RWPE2 (cell line): ENCODE measurements at regions not wholly inside any gene's neighbourhood (a gene's known extent, or its start where the extent isn't known, plus 50 kb on each side); places are given as distances from the start of the nearest gene placed in this dataset.
"Not testable (repeated sequence)": the region's sequence is repeated elsewhere in the genome, so short reads cannot be mapped to it uniquely, and the experiment has no call there.

Experiments
- ATAC-seq: fragments of 200-7000 bp; cut with Tn5 transposase; 3 replicates; pipeline ENCODE4 v1.9.1; 2021; ENCODE audit warnings: low read depth
- DNase-seq: peaks from one replicate; pipeline ENCODE4 v3.0.0-alpha.2; 2020; ENCODE audit warnings: low spot score
- H3K27ac ChIP-seq: fragments of 450-650 bp; 2 replicates; pipeline ENCODE4 v1.5.1; 2017; ENCODE audit warnings: mild to moderate bottlenecking; ENCODE audit not compliant: poor library complexity, severe bottlenecking
- H3K27me3 ChIP-seq: fragments of 250-450 bp; sonication (Bioruptor Pico); 2 replicates; pipeline ENCODE4 v1.5.1; 2021; ENCODE audit warnings: mild to moderate bottlenecking, moderate library complexity; ENCODE audit not compliant: insufficient read depth, poor library complexity, severe bottlenecking
- H3K36me3 ChIP-seq: fragments of 250-450 bp; sonication (Bioruptor Pico); 2 replicates; pipeline ENCODE4 v1.5.1; 2020; ENCODE audit warnings: low read depth, mild to moderate bottlenecking, moderate library complexity
- H3K4me1 ChIP-seq: fragments of 250-450 bp; sonication (Bioruptor Pico); 2 replicates; pipeline ENCODE4 v1.5.1; 2021; ENCODE audit warnings: mild to moderate bottlenecking, moderate library complexity; ENCODE audit not compliant: insufficient read depth, poor library complexity, severe bottlenecking
- H3K4me3 ChIP-seq: fragments of 250-450 bp; sonication (Bioruptor Pico); 2 replicates; pipeline ENCODE4 v1.5.1; 2021; ENCODE audit warnings: mild to moderate bottlenecking, moderate library complexity; ENCODE audit not compliant: severe bottlenecking
- H3K9me3 ChIP-seq: fragments of 250-450 bp; sonication (Bioruptor Pico); 2 replicates; pipeline ENCODE4 v1.5.1; 2021; ENCODE audit warnings: mild to moderate bottlenecking, moderate library complexity; ENCODE audit not compliant: severe bottlenecking
- TF ChIP-seq, protein P1 (sequence below): fragments of 450-650 bp; IDR thresholded peaks from one replicate; pipeline ENCODE4 v1.5.1; 2017; ENCODE audit warnings: mild to moderate bottlenecking, moderate library complexity; ENCODE audit not compliant: poor library complexity, severe bottlenecking

DNA sequence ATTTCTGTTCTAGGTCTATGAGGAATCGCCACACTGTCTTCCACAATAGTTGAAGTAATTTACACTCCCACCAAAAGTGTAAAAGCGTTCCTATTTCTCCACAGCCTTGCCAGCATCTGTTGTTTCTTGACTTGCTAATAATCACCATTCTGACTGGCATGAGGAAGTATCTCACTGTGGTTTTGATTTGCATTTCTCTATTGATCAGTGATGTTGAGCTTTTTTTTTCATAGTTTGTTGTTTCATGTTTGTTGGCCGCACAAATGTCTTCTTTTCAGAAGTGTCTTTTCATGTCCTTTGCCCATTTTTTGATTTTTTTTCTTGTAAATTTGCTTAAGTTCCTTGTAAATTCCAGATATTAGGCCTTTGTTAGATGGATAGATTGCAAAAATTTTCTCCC is 867.1 kb downstream of the DTWD2 start:
- DNase-seq: no peak
- no peak overlapping the region for H3K27ac ChIP-seq
- no peak for ATAC-seq
- no peaks in the 10 kb centered on the region for H3K36me3 ChIP-seq
- H3K9me3 ChIP-seq: peaks cover 4% of the 10 kb centered on the region
- no peak overlapping the region for H3K4me3 ChIP-seq
- peaks cover 7% of the 10 kb centered on the region for H3K27me3 ChIP-seq
- H3K4me1 ChIP-seq: no peaks in the 10 kb centered on the region
- TF ChIP-seq, protein P1, sequence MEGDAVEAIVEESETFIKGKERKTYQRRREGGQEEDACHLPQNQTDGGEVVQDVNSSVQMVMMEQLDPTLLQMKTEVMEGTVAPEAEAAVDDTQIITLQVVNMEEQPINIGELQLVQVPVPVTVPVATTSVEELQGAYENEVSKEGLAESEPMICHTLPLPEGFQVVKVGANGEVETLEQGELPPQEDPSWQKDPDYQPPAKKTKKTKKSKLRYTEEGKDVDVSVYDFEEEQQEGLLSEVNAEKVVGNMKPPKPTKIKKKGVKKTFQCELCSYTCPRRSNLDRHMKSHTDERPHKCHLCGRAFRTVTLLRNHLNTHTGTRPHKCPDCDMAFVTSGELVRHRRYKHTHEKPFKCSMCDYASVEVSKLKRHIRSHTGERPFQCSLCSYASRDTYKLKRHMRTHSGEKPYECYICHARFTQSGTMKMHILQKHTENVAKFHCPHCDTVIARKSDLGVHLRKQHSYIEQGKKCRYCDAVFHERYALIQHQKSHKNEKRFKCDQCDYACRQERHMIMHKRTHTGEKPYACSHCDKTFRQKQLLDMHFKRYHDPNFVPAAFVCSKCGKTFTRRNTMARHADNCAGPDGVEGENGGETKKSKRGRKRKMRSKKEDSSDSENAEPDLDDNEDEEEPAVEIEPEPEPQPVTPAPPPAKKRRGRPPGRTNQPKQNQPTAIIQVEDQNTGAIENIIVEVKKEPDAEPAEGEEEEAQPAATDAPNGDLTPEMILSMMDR: no peak

DNA sequence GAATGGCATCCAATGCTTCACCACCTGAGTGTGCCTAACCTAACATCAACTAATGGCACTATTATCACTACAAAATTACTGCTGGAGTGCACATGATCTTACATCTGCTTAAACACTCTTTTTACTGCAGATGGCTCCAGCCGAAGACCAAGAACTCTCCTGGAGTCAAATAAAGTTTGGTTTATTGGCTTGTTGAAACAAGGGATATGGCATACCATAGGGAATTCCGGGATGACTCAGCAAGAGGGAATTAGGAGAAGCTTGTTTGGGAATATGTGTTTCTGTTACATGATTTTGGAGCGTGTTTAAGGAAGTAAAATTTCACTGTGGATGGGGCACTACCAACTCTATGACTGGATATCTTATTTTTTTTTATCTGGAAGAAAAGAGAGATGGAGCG is 872.6 kb downstream of the DTWD2 start:
- DNase-seq: no peak
- no peaks in the 10 kb centered on the region for H3K36me3 ChIP-seq
- peak; percentile 29; the same call in 1 of the 3 replicates for ATAC-seq

DNA sequence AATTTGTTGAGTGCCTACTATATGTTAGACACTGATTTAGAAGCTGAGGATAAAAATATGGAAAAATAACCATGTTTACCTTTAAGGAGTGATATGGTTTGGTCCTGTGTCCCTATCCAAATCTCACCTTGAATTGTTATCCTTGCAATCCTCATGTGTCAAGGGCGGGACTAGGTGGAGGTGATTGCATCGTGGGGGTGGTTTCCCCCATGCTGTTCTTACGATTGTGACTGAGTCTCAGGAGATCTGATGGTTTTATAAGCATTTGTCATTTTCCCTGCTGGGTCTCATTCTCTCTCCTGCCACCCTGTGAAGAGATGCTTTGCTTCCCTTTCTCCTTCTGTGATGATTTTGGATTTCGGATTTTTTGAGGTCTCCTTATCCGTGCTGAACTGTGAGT is 876.4 kb downstream of the DTWD2 start:
- Histone ChIP-seq H3K27me3 (peaks cover 6% of the 10 kb centered on the region), H3K9me3 (no peaks in the 10 kb centered on the region), H3K4me1 (no peaks in the 10 kb centered on the region), H3K36me3 (no peaks in the 10 kb centered on the region), H3K4me3 (no peak overlapping the region), H3K27ac (no peak overlapping the region)
- TF ChIP-seq, protein P1: no peak
- DNase-seq: no peak
- no peak for ATAC-seq

More for the DNA sequence above, 872.6 kb downstream of the DTWD2 start:
- H3K9me3 ChIP-seq: peaks cover 4% of the 10 kb centered on the region
- H3K27me3 ChIP-seq: peaks cover 5% of the 10 kb centered on the region
- H3K27ac ChIP-seq: no peak overlapping the region
- H3K4me3 ChIP-seq: no peak overlapping the region
- TF ChIP-seq, protein P1: no peak
- H3K4me1 ChIP-seq: no peaks in the 10 kb centered on the region

DNA sequence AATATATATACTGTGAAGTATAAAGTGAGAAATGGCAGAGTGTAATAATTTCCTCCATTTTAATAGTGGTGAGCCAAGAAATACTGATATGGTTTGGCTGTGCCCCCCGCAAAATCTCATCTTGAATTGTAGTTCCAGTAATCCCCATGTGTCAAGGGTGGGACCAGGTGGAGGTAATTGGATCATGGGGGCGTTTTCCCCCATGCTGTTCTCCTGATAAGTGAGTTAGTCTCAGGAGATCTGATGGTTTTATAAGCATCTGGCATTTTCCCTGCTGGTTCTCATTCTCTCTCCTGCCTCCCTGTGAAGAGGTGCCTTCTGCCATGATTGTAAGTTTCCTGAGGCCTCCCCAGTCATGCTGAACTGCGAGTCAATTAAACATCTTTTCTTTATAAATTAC is 881.1 kb downstream of the DTWD2 start:
- H3K27ac ChIP-seq, H3K27me3 ChIP-seq, H3K4me1 ChIP-seq, ATAC-seq, H3K36me3 ChIP-seq, DNase-seq, H3K4me3 ChIP-seq, H3K9me3 ChIP-seq: not testable (repeated sequence)

DNA sequence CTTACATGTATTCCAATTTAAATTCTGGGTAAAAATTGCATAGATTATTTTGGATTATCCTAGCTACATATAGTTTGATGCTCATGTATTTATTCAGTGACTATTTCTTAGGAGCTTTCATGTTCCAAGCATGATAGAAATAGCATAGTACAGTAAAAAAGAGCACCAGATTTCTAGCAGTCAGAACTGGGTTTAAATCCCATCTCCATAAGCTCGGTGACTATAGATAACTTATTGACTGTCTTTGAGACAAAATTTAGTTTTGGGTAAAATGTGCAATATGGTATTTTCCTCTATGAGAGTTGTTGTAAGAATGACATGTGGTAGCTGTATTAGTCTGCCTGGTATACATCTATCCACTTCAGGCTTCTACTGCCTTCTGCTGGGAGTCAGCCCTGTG is 889.6 kb downstream of the DTWD2 start:
- Histone ChIP-seq H3K9me3 (no peaks in the 10 kb centered on the region), H3K4me1 (no peaks in the 10 kb centered on the region), H3K27ac (no peak overlapping the region), H3K27me3 (peaks cover 5% of the 10 kb centered on the region), H3K4me3 (no peak overlapping the region), H3K36me3 (no peaks in the 10 kb centered on the region)
- TF ChIP-seq, protein P1: no peak
- ATAC-seq (no peak), DNase-seq (no peak)
